HCT116 (cell line): ENCODE measurements at regions not wholly inside any gene's neighbourhood (a gene's known extent, or its start where the extent isn't known, plus 50 kb on each side); places are given as distances from the start of the nearest gene placed in this dataset.

Experiments
- ATAC-seq: fragments of 200-7000 bp; cut with Tn5 transposase; 2 replicates; pipeline ENCODE4 v1.9.1; 2020; ENCODE audit warnings: mild to moderate bottlenecking, moderate library complexity
- BruUV-seq: library from RNA; stranded (reverse); fragments of 400-500 nt; replicated peaks from 2 replicates; lab custom pipeline; 2021; lab: Mats Ljungman, UMichigan
- CTCF ChIA-PET: fragments of 300-600 bp; sonication (Branson Sonifier 250); formaldehyde crosslinking; loops from one replicate; lab custom pipeline; 2021; ENCODE audit warnings: antibody characterized with exemption; lab: Charles Lee
- POLR2A ChIA-PET: fragments of 300-600, 350-600 bp; sonication (Branson Sonifier 250); formaldehyde crosslinking; loops from one replicate; lab custom pipeline; 2021; ENCODE audit warnings: antibody characterized with exemption; lab: Charles Lee
- RAD21 ChIA-PET, 2 experiments: fragments of 300-600 bp; sonication (Branson Sonifier 250); formaldehyde crosslinking; loops; one replicate each; lab custom pipeline; 2023; ENCODE audit warnings: low total read pairs in 2 of 2; ENCODE audit not compliant: uncharacterized antibody in 2 of 2, unreplicated experiment in 2 of 2, low non-redundant PET in 1 of 2; lab: Charles Lee
- DNase-seq: peaks from one replicate; pipeline ENCODE4 v3.0.0-alpha.2; 2010; ENCODE audit warnings: low read depth, low spot score
- H2AFZ ChIP-seq: fragments of 200-600 bp; shearing (Covaris generic), sonication (generic); 2 replicates; pipeline ENCODE4 v1.6.1; 2017; ENCODE audit warnings: low read depth, mixed run types, mixed read lengths, antibody characterized with exemption, low read length; ENCODE audit not compliant: poor library complexity, severe bottlenecking
- H3K27ac ChIP-seq: 2 replicates; pipeline ENCODE4 v1.5.1; 2012; ENCODE audit warnings: low read depth, low read length
- H3K27me3 ChIP-seq: fragments of 200-600 bp; sonication (generic); 2 replicates; pipeline ENCODE4 v1.6.1; 2016; ENCODE audit warnings: mixed run types, low read length, mixed read lengths; ENCODE audit not compliant: insufficient read depth
- H3K36me3 ChIP-seq, 2 experiments: fragments of 200-500 bp in 1 of 2; fragments of 200-600 bp in 1 of 2; sonication (Bioruptor generic) in 1 of 2; sonication (generic) in 1 of 2; 2 replicates each; pipeline versions ENCODE4 v1.5.1 to v1.6.1; 2014 to 2016; ENCODE audit warnings: low read length in 2 of 2, inconsistent platforms in 1 of 2, mixed read lengths in 1 of 2, mixed run types in 1 of 2; ENCODE audit not compliant: insufficient read depth in 2 of 2, control insufficient read depth in 1 of 2
- H3K4me1 ChIP-seq, 2 experiments: fragments of 200-600 bp in 1 of 2; sonication (generic) in 1 of 2; 2 replicates each; pipeline versions ENCODE4 v1.5.1 to v1.6.1; 2012 to 2017; ENCODE audit warnings: low read length in 2 of 2, inconsistent platforms in 1 of 2, mild to moderate bottlenecking in 1 of 2, mixed read lengths in 1 of 2, mixed run types in 1 of 2, moderate library complexity in 1 of 2; ENCODE audit not compliant: insufficient read depth in 2 of 2, control insufficient read depth in 1 of 2
- H3K4me2 ChIP-seq: fragments of 200-600 bp; sonication (generic); 2 replicates; pipeline ENCODE4 v1.6.1; 2017; ENCODE audit warnings: mixed run types, low read length, mixed read lengths
- H3K4me3 ChIP-seq, 2 experiments: fragments of 200-600 bp in 1 of 2; sonication (generic) in 1 of 2; replicated peaks in 1 of 2; 2 replicates each; pipeline ENCODE4 v1.5.1; 2011 to 2016; ENCODE audit warnings: low read length in 2 of 2, control low read depth in 1 of 2, low read depth in 1 of 2, mild to moderate bottlenecking in 1 of 2, mixed read lengths in 1 of 2, mixed run types in 1 of 2
- H3K79me2 ChIP-seq: fragments of 200-600 bp; sonication (generic); 2 replicates; pipeline ENCODE4 v1.6.1; 2017; ENCODE audit warnings: mild to moderate bottlenecking, mixed run types, low read length, moderate library complexity, mixed read lengths; ENCODE audit not compliant: insufficient read depth
- H3K9ac ChIP-seq: fragments of 200-600 bp; sonication (generic); 2 replicates; pipeline ENCODE4 v1.6.1; 2016; ENCODE audit warnings: low read length, mixed read lengths
- H3K9me2 ChIP-seq: fragments of 200-600 bp; sonication (generic), shearing (Covaris generic); 2 replicates; pipeline ENCODE4 v1.6.1; 2017; ENCODE audit warnings: mixed run types, mild to moderate bottlenecking, moderate library complexity; ENCODE audit not compliant: insufficient read depth
- H3K9me3 ChIP-seq, 2 experiments: fragments of 200-500 bp in 1 of 2; fragments of 200-600 bp in 1 of 2; sonication (Bioruptor generic) in 1 of 2; sonication (generic) in 1 of 2; 2 replicates each; pipeline ENCODE4 v1.6.1; 2014 to 2017; ENCODE audit warnings: low read length in 2 of 2, mixed read lengths in 2 of 2, inconsistent platforms in 1 of 2, low read depth in 1 of 2, mild to moderate bottlenecking in 1 of 2, mixed run types in 1 of 2, moderate library complexity in 1 of 2; ENCODE audit not compliant: control insufficient read depth in 1 of 2, insufficient read depth in 1 of 2
- H4K20me1 ChIP-seq: fragments of 200-600 bp; sonication (generic), shearing (Covaris generic); 2 replicates; pipeline ENCODE4 v1.6.1; 2017; ENCODE audit warnings: mixed run types, mild to moderate bottlenecking, moderate library complexity; ENCODE audit not compliant: insufficient read depth
- ATF3 ChIP-seq: IDR thresholded peaks from 2 replicates; pipeline ENCODE4 v1.6.1; 2012
- CTCF ChIP-seq, 3 experiments: fragments of 200-600 bp in 1 of 3; sonication (generic) in 1 of 3; IDR thresholded peaks in 2 of 3; conservative IDR thresholded peaks in 1 of 3; 2 replicates each; pipeline ENCODE4 v1.5.1; 2012 to 2017; ENCODE audit warnings: low read depth in 2 of 3, low read length in 2 of 3, antibody characterized with exemption in 1 of 3, borderline replicate concordance in 1 of 3, control low read depth in 1 of 3, mild to moderate bottlenecking in 1 of 3, mixed read lengths in 1 of 3, mixed run types in 1 of 3, moderate library complexity in 1 of 3; ENCODE audit not compliant: insufficient read depth in 1 of 3
- ELF1 ChIP-seq: IDR thresholded peaks from 2 replicates; pipeline ENCODE4 v1.6.1; 2012; ENCODE audit warnings: low read depth, borderline replicate concordance
- EZH2 ChIP-seq: fragments of 200-600 bp; sonication (generic); IDR thresholded peaks from 2 replicates; pipeline ENCODE4 v1.6.1; 2017; ENCODE audit warnings: antibody characterized with exemption, mixed run types
- FOSL1 ChIP-seq: IDR thresholded peaks from 2 replicates; pipeline ENCODE4 v1.6.1; 2012; ENCODE audit warnings: low read depth
- POLR2A ChIP-seq: IDR thresholded peaks from 2 replicates; pipeline ENCODE4 v1.7.0; 2011; ENCODE audit warnings: borderline replicate concordance; ENCODE audit not compliant: insufficient read depth, insufficient read length; ENCODE audit errors: extremely low read depth
- RAD21 ChIP-seq: IDR thresholded peaks from 2 replicates; pipeline ENCODE4 v1.6.1; 2012; ENCODE audit warnings: low read depth, mild to moderate bottlenecking
- REST ChIP-seq: IDR thresholded peaks from 2 replicates; pipeline ENCODE4 v1.6.1; 2012; ENCODE audit warnings: low read depth
- SRF ChIP-seq: IDR thresholded peaks from 2 replicates; pipeline ENCODE4 v1.6.1; 2012; ENCODE audit warnings: low read depth
- TCF7L2 ChIP-seq: IDR thresholded peaks from 2 replicates; pipeline ENCODE4 v1.7.0; 2011; ENCODE audit warnings: borderline replicate concordance, inconsistent platforms; ENCODE audit not compliant: insufficient read depth, insufficient read length; ENCODE audit errors: extremely low read depth
- YY1 ChIP-seq: IDR thresholded peaks from 2 replicates; pipeline ENCODE4 v1.6.1; 2011; ENCODE audit warnings: low read length, low read depth, moderate library complexity, mild to moderate bottlenecking; ENCODE audit not compliant: insufficient replicate concordance; ENCODE audit errors: extremely low read depth
- ZFX ChIP-seq: fragments of 450-650 bp; IDR thresholded peaks from 2 replicates; pipeline ENCODE4 v1.6.1; 2017
- intact Hi-C: fragments of 100-400 bp; cut with micrococcal nuclease; formaldehyde crosslinking; loops from 2 replicates; pipeline ENCODE4 v1.10.0; 2022

- no peaks in the 10 kb centered on the region for H3K9me3 ChIP-seq
- CTCF ChIA-PET: no interaction called here
- no peak overlapping the region for H3K9ac ChIP-seq
- no peaks in the 10 kb centered on the region for H3K4me1 ChIP-seq
- no peaks in the 10 kb centered on the region for H3K9me2 ChIP-seq
- ATAC-seq (no peak), DNase-seq (no peak)
- H3K36me3 ChIP-seq: no peaks in the 10 kb centered on the region
- no peak overlapping the region for H3K4me2 ChIP-seq
- POLR2A ChIA-PET: no interaction called here
- TF ChIP-seq ELF1: no peak
- TF ChIP-seq REST: no peak
- no peaks in the 10 kb centered on the region for H3K27me3 ChIP-seq
- H3K27ac ChIP-seq: no peak overlapping the region
- H4K20me1 ChIP-seq: no peaks in the 10 kb centered on the region
- no peaks in the 10 kb centered on the region for H3K79me2 ChIP-seq
- RAD21 ChIA-PET: no interaction called here
- intact Hi-C loops: no loop called here
- no peak overlapping the region for H2AFZ ChIP-seq
- no TSS peak for BruUV-seq
- H3K4me3 ChIP-seq: no peak overlapping the region
These were observed 346.9 kb upstream of the TLE4 start for GRCh38 chr9:79224672-79225433.

GRCh38 chr9:79233542-79233941 is 338.2 kb upstream of the TLE4 start:
- peak; percentile 81 for ATAC-seq
- POLR2A ChIA-PET: no interaction called here

More at GRCh38 chr9:79233542-79233941, 338.2 kb upstream of the TLE4 start:
- Histone ChIP-seq H4K20me1 (no peaks in the 10 kb centered on the region), H2AFZ (no peak overlapping the region), H3K4me2 (no peak overlapping the region), H3K9ac (no peak overlapping the region), H3K9me3 (no peaks in the 10 kb centered on the region), H3K36me3 (no peaks in the 10 kb centered on the region), H3K4me3 (no peak overlapping the region), H3K4me1 (no peaks in the 10 kb centered on the region), H3K9me2 (no peaks in the 10 kb centered on the region)
- RAD21 ChIA-PET: no interaction called here
- CTCF ChIA-PET: no interaction called here
- no peak for TF ChIP-seq FOSL1
- TF ChIP-seq POLR2A: no peak
- peak; percentile 35; the same call in 1 of the 2 replicates for TF ChIP-seq RAD21
- TF ChIP-seq CTCF (IDR thresholded peaks at IDR 0.05 in 2 of 3, conservative IDR thresholded peaks at IDR 0.05 in 1 of 3; ENCODE audit: borderline replicate concordance in 1 of 3, insufficient read depth in 1 of 3, low read depth in 2 of 3, low read length in 2 of 3): peak; percentile 25 to 55 (median 46); a peak in 5 of 6 replicates
- TF ChIP-seq EZH2: no peak
- TF ChIP-seq TCF7L2: no peak
- no peak for TF ChIP-seq YY1
- no peak for TF ChIP-seq ATF3
- TF ChIP-seq SRF: no peak
- no peak for TF ChIP-seq ZFX
- TF ChIP-seq, all 23 proteins: peak for 2
- no peak overlapping the region for H3K27ac ChIP-seq
- H3K27me3 ChIP-seq: no peaks in the 10 kb centered on the region
- BruUV-seq: no TSS peak
- peak; percentile 22 for DNase-seq
- no peaks in the 10 kb centered on the region for H3K79me2 ChIP-seq
- intact Hi-C loops: loop anchor here (5.0 to 10.0 kb wide), 2 partner anchors 629 to 791 kb away; no protein-coding TSS in a partner anchor
